ENCODE measurements at regions not wholly inside any gene's neighbourhood (a gene's known extent, or its start where the extent isn't known, plus 50 kb on each side); places are given as distances from the start of the nearest gene placed in this dataset.

GRCh38 chr12:78797196-78797931 is 67.2 kb upstream of the SYT1 start:
- no peak for DNase-seq

GRCh38 chr12:78799649-78800048 is 64.9 kb upstream of the SYT1 start:
- DNase-seq = peak; percentile 53

GRCh38 chr12:78802593-78802992 is 62.0 kb upstream of the SYT1 start:
- DNase-seq = peak; percentile 88

- DNase-seq = no peak
Measured at GRCh38 chr12:78804262-78804661, 60.3 kb upstream of the SYT1 start.
